WTC11 (cell line): ENCODE measurements at regions not wholly inside any gene's neighbourhood (a gene's known extent, or its start where the extent isn't known, plus 50 kb on each side); places are given as distances from the start of the nearest gene placed in this dataset.

Experiments used
- ATAC-seq: fragments of 200-7000 bp; cut with Tn5 transposase; 2 replicates; pipeline ENCODE4 v1.10.0; 2021; ENCODE audit warnings: mild to moderate bottlenecking, moderate library complexity
- CTCF ChIA-PET: fragments of 300-600 bp; sonication (Branson Sonifier 250); formaldehyde crosslinking; loops from one replicate; lab custom pipeline; 2021; ENCODE audit warnings: antibody characterized with exemption; lab: Charles Lee
- POLR2A ChIA-PET: fragments of 350-600 bp; sonication (Branson Sonifier 250); formaldehyde crosslinking; loops from one replicate; lab custom pipeline; 2021; ENCODE audit warnings: antibody characterized with exemption; lab: Charles Lee
- DNase-seq: peaks from one replicate; pipeline ENCODE4 v3.0.0; 2021; ENCODE audit warnings: low spot score
- H3K27ac Mint-ChIP-seq: 2 replicates; pipeline ENCODE4 v1.8.0; 2021; ENCODE audit warnings: mixed read lengths
- H3K27me3 Mint-ChIP-seq: 2 replicates; pipeline ENCODE4 v1.8.0; 2021; ENCODE audit warnings: low read depth, mild to moderate bottlenecking, moderate library complexity, mixed read lengths
- H3K36me3 Mint-ChIP-seq: 2 replicates; pipeline ENCODE4 v1.8.0; 2021; ENCODE audit warnings: mixed read lengths
- H3K4me1 Mint-ChIP-seq: 2 replicates; pipeline ENCODE4 v1.8.0; 2022; ENCODE audit warnings: mixed read lengths
- H3K4me3 Mint-ChIP-seq: 2 replicates; pipeline ENCODE4 v1.8.0; 2021; ENCODE audit warnings: mild to moderate bottlenecking, moderate library complexity, mixed read lengths
- H3K9me3 Mint-ChIP-seq: 2 replicates; pipeline ENCODE4 v1.8.0; 2021; ENCODE audit warnings: mixed read lengths
- ATF2 ChIP-seq: sonication (generic); formaldehyde crosslinking; IDR thresholded peaks from 2 replicates; pipeline ENCODE4 v1.8.1; 2022; ENCODE audit warnings: low read depth, missing genetic modification reagents, borderline replicate concordance
- E2F4 ChIP-seq: sonication (generic); formaldehyde crosslinking; IDR thresholded peaks from 2 replicates; pipeline ENCODE4 v1.8.1; 2022; ENCODE audit warnings: low read depth, mild to moderate bottlenecking, moderate library complexity, missing genetic modification reagents, borderline replicate concordance
- ESRRA ChIP-seq: sonication (generic); formaldehyde crosslinking; IDR thresholded peaks from 2 replicates; pipeline ENCODE4 v1.8.1; 2022; ENCODE audit warnings: mild to moderate bottlenecking, missing genetic modification reagents, borderline replicate concordance
- ETV6 ChIP-seq: sonication (generic); formaldehyde crosslinking; IDR thresholded peaks from 2 replicates; pipeline ENCODE4 v1.8.1; 2022; ENCODE audit warnings: mild to moderate bottlenecking, missing genetic modification reagents
- FOXJ3 ChIP-seq: sonication (generic); formaldehyde crosslinking; IDR thresholded peaks from 2 replicates; pipeline ENCODE4 v1.9.0; 2021; ENCODE audit warnings: missing genetic modification reagents, mild to moderate bottlenecking, borderline replicate concordance
- GTF2I ChIP-seq: fragments of 250-450 bp; sonication (Bioruptor Pico); conservative IDR thresholded peaks from 2 replicates; pipeline ENCODE4 v1.4.0; 2021; ENCODE audit warnings: mild to moderate bottlenecking
- PRRX2 ChIP-seq: fragments of 250-450 bp; sonication (Bioruptor Pico); IDR thresholded peaks from 2 replicates; pipeline ENCODE4 v1.8.0; 2021; ENCODE audit warnings: mild to moderate bottlenecking
- TCF7 ChIP-seq: sonication (generic); formaldehyde crosslinking; IDR thresholded peaks from 2 replicates; pipeline ENCODE4 v1.8.0; 2022; ENCODE audit warnings: mild to moderate bottlenecking, low read depth, missing genetic modification reagents, moderate library complexity
- ZNF121 ChIP-seq: sonication (generic); formaldehyde crosslinking; IDR thresholded peaks from 2 replicates; pipeline ENCODE4 v1.8.0; 2023; ENCODE audit warnings: missing genetic modification reagents
- ZNF423 ChIP-seq: fragments of 250-450 bp; sonication (Bioruptor Pico); IDR thresholded peaks from 2 replicates; pipeline ENCODE4 v2.1.2; 2022; ENCODE audit warnings: mild to moderate bottlenecking, moderate library complexity
- ZSCAN18 ChIP-seq: fragments of 250-450 bp; sonication (Bioruptor Pico); IDR thresholded peaks from 2 replicates; pipeline ENCODE4 v2.1.2; 2022; ENCODE audit warnings: mild to moderate bottlenecking, moderate library complexity
- TF ChIP-seq, protein P1 (sequence below): sonication (generic); formaldehyde crosslinking; IDR thresholded peaks from 2 replicates; pipeline ENCODE4 v1.8.0; 2023; ENCODE audit warnings: mild to moderate bottlenecking, missing genetic modification reagents

DNA sequence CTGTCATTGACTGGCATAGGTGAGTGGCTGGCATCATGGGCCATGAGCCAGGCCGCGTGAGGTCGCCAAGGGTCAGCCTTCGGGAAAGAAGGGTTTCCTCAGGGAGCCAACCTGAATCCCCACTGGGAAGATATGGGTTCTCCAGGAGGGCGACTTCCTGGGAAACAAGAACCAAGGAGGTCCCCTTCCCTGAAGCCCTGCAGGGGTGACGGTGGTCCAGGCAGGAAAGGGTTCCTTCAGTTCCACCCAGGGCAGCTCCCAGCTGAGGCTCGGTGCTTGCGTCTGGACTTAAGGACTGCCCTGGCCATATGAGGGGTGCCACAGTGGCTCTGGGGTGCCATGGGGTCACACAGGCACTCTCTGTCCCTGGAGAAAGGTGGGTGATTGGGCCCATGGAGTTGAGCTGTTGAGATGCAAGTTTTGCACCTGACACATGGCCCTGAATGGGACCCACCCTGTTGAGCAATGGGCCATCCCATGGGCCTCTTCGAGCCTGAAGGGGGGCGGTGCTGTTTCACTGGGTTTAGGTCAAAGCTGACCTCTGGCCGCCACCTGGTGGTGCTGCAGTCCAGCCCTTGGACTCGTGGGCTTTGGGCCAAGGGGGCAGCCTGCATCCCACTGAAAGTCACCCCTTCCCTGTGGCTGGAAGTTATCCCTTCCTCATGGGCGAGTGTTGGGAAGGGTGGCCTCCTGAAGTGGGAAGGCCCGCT, 228.1 kb downstream of the SNRPN start:
- POLR2A ChIA-PET = no interaction called here
- Mint-ChIP-seq H3K9me3 (peaks cover 56% of the 10 kb centered on the region), H3K4me3 (no peak overlapping the region), H3K27ac (no peak overlapping the region), H3K27me3 (peaks cover 7% of the 10 kb centered on the region), H3K36me3 (peaks cover 33% of the 10 kb centered on the region), H3K4me1 (no peaks in the 10 kb centered on the region)
- ATAC-seq (peak; percentile 81), DNase-seq (peak; percentile 41)
- CTCF ChIA-PET = no interaction called here
- no peak for TF ChIP-seq ATF2 (CRISPR knock-in tag)
- no peak for TF ChIP-seq ZSCAN18 (CRISPR knock-in tag)
- no peak for TF ChIP-seq ZNF121

DNA sequence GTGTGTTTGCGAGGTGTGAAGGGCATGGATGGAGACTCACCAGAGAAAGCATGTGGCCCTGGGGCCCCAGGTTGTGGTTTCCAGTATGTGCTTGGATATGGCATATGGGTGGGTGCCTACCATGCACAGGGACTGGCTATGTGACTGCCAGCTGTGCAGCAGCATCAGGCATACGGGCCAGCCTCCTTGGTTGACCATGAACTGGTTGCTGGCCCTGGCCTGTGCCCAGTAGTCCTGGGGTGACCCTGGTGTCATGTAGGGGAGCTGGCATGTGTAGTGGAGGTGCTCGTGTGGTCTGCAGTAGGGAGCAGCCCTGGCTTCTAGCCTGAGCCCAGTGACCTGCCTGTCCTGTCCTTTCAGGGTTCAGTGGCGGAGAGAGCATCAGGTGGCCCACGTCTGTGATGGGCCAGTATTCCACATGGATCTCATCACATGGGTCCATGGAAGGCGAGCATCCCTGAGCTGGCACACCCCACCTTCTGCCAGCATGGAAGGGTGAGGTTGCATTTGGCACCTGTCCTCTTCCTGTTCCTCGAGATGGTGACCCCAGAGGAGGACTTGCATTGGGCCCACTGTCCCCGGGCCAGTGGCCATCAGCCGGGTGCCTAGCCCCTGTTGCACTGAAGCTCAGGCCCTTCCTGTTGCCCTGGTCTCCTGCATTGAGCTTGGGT, 228.9 kb downstream of the SNRPN start:
- Mint-ChIP-seq H3K9me3 (peaks cover 58% of the 10 kb centered on the region), H3K27me3 (peaks cover 7% of the 10 kb centered on the region), H3K27ac (no peak overlapping the region), H3K36me3 (peaks cover 34% of the 10 kb centered on the region), H3K4me3 (no peak overlapping the region), H3K4me1 (no peaks in the 10 kb centered on the region)
- no peak for ATAC-seq
- DNase-seq = no peak
- ChIA-PET CTCF (no interaction called here), POLR2A (no interaction called here)
- no peak for TF ChIP-seq GTF2I (CRISPR knock-in tag)

DNA sequence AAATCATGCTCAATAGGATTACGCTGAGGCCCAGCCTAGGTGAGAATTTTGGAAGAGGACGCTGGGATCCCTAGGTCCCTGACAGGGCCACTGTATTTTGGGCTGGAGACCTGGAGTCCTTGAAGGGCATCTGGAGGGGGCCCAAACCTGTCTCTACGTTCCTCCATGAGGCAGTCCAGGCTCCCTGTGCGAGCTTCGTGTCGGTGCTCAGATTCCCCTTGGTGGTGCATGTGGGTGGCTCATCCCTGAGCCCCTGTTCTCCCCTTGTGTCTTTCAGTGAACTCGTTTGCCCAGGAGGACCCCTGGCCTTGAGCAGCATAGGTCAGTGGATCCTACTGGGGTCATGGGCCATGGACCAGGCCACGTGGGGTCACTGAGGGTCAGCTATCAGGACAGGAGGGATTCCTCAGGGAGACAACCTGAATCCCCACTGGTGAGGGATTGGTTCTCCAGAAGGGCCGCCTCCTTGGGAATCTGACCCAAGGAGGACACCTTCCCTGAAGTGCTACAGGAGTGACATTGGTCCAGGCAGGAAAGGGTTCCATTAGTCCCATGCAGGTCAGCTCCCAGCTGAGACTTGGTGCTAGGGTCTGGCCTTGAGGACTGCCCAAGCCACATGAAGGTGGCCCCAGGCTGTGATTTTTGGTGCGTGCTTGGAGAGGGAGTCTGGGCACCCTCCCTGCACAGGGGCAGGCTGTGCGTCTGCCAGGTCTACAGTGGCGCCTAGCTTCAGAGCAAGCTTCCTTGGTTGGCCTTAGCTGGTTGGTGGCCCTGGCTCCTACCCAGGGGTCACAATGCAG, 229.8 kb downstream of the SNRPN start:
- Mint-ChIP-seq H3K4me3 (no peak overlapping the region), H3K4me1 (no peaks in the 10 kb centered on the region), H3K27ac (no peak overlapping the region)
- POLR2A ChIA-PET = no interaction called here
- TF ChIP-seq ZNF423 (CRISPR knock-in tag) (no peak), FOXJ3 (CRISPR knock-in tag) (no peak), PRRX2 (CRISPR knock-in tag) (no peak), ESRRA (CRISPR knock-in tag) (no peak), TCF7 (no peak), E2F4 (CRISPR knock-in tag) (no peak), ETV6 (no peak)
- TF ChIP-seq, protein P1, sequence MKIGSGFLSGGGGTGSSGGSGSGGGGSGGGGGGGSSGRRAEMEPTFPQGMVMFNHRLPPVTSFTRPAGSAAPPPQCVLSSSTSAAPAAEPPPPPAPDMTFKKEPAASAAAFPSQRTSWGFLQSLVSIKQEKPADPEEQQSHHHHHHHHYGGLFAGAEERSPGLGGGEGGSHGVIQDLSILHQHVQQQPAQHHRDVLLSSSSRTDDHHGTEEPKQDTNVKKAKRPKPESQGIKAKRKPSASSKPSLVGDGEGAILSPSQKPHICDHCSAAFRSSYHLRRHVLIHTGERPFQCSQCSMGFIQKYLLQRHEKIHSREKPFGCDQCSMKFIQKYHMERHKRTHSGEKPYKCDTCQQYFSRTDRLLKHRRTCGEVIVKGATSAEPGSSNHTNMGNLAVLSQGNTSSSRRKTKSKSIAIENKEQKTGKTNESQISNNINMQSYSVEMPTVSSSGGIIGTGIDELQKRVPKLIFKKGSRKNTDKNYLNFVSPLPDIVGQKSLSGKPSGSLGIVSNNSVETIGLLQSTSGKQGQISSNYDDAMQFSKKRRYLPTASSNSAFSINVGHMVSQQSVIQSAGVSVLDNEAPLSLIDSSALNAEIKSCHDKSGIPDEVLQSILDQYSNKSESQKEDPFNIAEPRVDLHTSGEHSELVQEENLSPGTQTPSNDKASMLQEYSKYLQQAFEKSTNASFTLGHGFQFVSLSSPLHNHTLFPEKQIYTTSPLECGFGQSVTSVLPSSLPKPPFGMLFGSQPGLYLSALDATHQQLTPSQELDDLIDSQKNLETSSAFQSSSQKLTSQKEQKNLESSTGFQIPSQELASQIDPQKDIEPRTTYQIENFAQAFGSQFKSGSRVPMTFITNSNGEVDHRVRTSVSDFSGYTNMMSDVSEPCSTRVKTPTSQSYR (CRISPR knock-in tag) = no peak
- TF ChIP-seq, all 79 proteins: peak for 0
- peaks cover 59% of the 10 kb centered on the region for H3K9me3 Mint-ChIP-seq
- CTCF ChIA-PET = no interaction called here
- no peak for ATAC-seq
- peaks cover 4% of the 10 kb centered on the region for H3K27me3 Mint-ChIP-seq
- no peak for DNase-seq
- H3K36me3 Mint-ChIP-seq = peaks cover 32% of the 10 kb centered on the region
